AG09309 (cell line): ENCODE measurements at regions not wholly inside any gene's neighbourhood (a gene's known extent, or its start where the extent isn't known, plus 50 kb on each side); places are given as distances from the start of the nearest gene placed in this dataset.

Experiments
- DNase-seq: peaks from one replicate; pipeline ENCODE4 v3.0.0-alpha.2; 2010; ENCODE audit warnings: low read depth
- H3K4me3 ChIP-seq: 2 replicates; pipeline ENCODE4 v1.5.1; 2011; ENCODE audit warnings: mild to moderate bottlenecking, low read depth, low read length, moderate library complexity; ENCODE audit not compliant: control insufficient read depth
- TF ChIP-seq, protein P1 (sequence below): IDR thresholded peaks from 2 replicates; pipeline ENCODE4 v1.5.1; 2011; ENCODE audit warnings: mild to moderate bottlenecking, low read depth, low read length, inconsistent platforms; ENCODE audit not compliant: insufficient read depth, control insufficient read depth; ENCODE audit errors: missing control alignments

DNA sequence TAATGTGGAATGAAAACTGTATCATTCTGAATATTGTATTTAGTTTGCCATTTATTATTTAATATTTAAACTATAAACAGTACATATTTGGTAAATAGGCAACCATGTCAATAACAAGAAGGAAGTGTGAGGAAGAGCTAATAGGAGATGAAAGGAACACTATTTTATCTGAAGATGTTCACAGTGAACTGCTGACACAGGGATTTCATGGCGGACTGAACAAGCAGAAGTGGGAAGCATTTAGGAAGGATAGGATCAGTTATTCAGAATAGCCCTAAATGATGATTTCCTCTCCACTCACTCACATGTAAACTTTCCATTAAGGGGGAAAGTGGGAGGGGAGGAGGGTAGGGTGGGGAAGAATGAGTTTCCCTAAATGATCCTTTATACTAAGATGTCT is 682.4 kb downstream of the TOX3 start:
- TF ChIP-seq, protein P1, sequence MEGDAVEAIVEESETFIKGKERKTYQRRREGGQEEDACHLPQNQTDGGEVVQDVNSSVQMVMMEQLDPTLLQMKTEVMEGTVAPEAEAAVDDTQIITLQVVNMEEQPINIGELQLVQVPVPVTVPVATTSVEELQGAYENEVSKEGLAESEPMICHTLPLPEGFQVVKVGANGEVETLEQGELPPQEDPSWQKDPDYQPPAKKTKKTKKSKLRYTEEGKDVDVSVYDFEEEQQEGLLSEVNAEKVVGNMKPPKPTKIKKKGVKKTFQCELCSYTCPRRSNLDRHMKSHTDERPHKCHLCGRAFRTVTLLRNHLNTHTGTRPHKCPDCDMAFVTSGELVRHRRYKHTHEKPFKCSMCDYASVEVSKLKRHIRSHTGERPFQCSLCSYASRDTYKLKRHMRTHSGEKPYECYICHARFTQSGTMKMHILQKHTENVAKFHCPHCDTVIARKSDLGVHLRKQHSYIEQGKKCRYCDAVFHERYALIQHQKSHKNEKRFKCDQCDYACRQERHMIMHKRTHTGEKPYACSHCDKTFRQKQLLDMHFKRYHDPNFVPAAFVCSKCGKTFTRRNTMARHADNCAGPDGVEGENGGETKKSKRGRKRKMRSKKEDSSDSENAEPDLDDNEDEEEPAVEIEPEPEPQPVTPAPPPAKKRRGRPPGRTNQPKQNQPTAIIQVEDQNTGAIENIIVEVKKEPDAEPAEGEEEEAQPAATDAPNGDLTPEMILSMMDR = no peak
- no peak overlapping the region for H3K4me3 ChIP-seq
- DNase-seq = no peak

DNA sequence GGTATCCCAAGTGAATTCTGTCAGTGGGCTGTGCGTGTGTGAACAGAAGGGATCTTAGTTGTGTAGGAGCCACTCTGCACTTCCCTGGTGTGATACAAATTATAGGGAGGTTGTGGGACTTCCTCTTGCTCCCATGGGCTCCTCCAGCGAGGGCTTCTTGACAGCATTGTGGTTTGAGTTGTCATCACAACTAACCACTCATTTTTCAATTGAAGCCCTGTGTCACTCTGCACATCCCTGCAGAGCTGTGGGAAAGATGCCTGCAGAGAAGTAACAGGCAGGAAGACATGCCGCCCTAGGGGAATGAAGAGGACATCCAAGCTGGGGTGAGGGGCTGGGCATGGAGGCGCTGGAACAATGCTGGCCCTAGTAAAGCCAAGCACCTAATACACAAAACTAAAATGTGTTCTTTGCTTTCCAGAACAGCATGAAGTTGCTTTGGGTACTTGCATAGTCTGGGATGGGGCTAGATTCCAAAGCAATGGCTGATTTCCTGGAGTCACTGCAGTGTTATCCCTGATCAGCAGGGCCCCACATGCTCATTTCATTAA is 692.5 kb downstream of the TOX3 start:
- no peak for DNase-seq
- TF ChIP-seq, protein P1 = no peak
- H3K4me3 ChIP-seq = no peak overlapping the region

DNA sequence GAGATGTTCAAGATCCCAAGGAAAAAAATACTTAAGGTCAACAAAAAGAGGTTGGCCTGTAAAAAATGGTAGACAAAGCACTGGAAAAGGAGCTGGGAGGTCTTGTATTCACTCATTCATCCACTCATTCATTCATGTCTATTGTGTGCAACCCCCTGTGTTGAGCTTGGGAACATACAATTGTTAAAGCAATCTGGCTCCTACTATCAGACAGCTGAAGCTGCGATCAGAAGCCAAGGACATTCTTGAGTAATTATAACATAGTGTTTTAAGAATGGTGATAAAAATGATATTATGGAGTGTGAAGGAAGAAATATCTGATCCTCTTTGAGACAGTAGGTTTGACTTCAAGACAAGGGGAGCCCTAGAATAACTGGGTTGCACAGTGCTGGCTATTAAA is 693.4 kb downstream of the TOX3 start:
- no peak for DNase-seq
- TF ChIP-seq, protein P1 = no peak
- H3K4me3 ChIP-seq = no peak overlapping the region

DNA sequence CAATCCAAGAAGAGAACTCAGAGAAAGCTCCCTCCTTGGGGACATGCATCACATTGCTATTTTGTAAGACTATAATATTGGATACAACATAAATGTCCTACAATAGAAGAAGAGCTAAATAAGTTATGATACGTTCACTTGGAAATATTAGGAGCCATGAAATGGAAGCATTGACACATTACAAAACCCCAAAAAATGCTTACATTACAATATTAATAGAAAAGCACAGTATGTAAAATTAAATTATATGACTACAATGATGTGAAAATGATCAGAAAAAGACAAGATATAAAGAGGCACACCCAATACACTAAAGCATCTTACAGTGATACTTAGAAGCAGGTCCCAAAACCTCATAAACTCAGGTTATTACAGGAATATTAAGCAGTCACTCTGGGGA is 694.1 kb downstream of the TOX3 start:
- H3K4me3 ChIP-seq = no peak overlapping the region
- TF ChIP-seq, protein P1 = no peak
- no peak for DNase-seq

DNA sequence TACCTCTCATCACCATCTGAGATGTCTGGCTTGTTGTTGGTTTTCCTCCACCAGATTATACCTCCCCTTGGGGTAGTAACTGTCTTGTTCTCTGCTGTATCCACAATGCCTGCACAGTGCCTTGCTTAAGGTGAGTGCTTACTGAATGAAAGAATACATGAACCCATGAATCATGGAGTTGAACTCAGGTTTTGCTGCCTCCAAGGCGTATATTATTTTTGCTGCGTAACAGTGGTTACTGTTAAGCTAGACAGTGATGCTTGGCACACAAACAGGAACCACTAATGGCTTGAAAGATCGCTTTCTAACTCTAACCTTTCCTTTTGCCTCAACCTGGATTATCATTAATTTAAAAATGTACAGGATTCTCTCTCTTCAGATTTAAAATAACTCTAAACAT is 695.8 kb downstream of the TOX3 start:
- no peak overlapping the region for H3K4me3 ChIP-seq
- TF ChIP-seq, protein P1 = no peak

DNA sequence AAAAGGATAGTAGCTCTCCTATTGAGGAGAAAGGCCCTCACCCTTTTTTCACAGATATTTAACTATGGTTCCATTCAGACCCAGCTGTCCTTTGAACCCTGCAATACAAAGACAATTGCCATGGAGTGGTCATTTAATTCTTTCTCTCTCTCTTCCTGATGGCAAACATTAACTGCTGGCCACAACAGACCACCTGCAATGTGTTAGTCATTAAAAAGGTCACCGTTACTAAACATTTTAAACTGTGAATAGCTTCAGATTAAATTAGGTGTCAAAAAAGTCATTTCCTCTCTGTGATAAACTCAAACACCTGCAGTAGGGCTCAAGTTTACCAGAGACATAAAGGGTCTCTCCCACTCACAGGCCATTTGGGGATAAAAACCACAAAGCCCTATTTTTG is 697.2 kb downstream of the TOX3 start:
- DNase-seq = no peak
- no peak overlapping the region for H3K4me3 ChIP-seq
- TF ChIP-seq, protein P1 = no peak

More for the DNA sequence above, 695.8 kb downstream of the TOX3 start:
- DNase-seq = no peak

DNA sequence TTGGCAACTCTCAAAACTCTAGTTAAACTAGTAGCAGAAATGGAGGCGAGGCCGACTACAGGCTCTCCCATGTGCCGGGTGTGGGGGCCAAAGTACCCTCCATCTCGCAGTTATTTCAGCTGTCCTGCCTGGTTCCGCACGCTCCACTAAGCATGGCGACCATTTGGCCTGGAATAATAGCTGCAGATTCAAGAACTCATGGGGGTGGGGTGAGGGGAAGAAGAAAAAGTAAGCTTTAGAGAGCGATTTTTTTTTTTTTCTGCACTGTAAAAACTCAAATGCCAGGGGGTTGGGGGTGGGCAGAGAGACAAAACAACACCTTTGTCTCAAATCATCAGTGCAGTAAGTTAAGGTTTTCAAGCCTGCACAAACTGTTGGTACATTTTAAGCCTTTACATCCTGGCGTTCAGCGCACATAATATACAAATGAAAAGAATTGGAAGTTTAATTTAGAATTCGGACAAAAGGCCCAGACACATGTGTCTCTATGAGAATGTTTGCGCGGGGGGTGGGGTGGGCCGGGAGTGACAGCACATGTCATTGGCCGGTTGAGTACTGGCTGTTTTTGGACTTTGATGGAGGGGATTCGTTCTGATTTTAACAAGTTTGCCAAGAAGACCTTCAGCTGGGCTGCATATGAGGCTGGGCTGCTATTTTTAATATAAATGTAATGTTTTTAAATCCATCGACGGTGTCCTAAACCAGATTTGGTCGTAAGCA is 694.7 kb upstream of the SALL1 start:
- no peak for DNase-seq
- TF ChIP-seq, protein P1 = no peak

More for the DNA sequence above, 694.7 kb upstream of the SALL1 start:
- H3K4me3 ChIP-seq = no peak overlapping the region
